Activated CD4-positive, alpha-beta T cell treated with anti-CD3 and anti-CD28 coated beads for 4 hours (primary cell): ENCODE measurements at regions not wholly inside any gene's neighbourhood (a gene's known extent, or its start where the extent isn't known, plus 50 kb on each side); places are given as distances from the start of the nearest gene placed in this dataset.

Source experiments
- DNase-seq, 2 donors: peaks; one replicate each; pipeline ENCODE4 v3.0.0-alpha.2; 2020

GRCh38 chr1:55334797-55335196, 119.6 kb upstream of the USP24 start:
- no peak for DNase-seq

- no peak for DNase-seq
Measured at GRCh38 chr1:55334160-55334559, 119.0 kb upstream of the USP24 start.

DNA sequence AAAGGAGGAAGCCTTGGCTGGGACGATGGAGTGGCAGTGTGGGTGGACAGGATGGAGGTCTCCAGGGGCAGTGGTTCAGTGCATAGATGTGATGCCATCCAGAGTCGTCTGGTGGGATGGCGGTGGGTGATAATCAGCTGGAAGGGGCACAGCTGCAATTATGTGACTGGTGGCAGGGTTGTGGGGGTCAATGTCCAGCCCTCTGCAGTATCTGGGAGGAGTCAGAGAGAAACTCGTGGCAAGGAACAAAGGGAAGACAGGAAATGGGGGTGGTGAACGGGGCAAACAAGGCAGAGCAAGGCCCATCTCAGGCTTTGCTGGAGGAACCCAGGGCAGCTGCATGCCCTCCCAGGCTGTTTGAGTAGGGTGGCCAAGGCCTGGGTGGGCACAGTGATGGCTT, 118.3 kb upstream of the USP24 start:
- no peak for DNase-seq

DNA sequence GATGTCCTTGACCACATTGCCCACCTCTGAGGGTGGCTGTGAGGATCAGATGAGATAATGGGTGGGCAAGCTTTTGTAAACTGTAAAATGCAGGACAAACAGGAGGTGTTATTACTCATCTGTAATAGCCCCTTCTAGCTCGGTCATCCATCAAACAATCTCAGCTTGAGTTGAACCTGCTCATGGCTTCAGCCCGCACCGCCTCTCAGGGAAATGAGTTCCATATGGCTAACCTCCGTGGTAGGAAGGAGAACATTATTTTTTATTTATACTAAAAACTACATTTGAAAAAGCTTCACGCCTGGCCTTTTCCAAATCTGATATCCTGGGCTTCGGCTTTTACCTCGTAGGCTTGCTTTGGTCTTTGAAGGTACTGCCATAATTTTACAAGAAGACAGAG, 116.2 kb upstream of the USP24 start:
- DNase-seq, result no peak

GRCh38 chr1:55329808-55330432, 114.8 kb upstream of the USP24 start:
- DNase-seq, result no peak

- no peak for DNase-seq
Measured at GRCh38 chr1:55329091-55329490, 113.9 kb upstream of the USP24 start.

DNA sequence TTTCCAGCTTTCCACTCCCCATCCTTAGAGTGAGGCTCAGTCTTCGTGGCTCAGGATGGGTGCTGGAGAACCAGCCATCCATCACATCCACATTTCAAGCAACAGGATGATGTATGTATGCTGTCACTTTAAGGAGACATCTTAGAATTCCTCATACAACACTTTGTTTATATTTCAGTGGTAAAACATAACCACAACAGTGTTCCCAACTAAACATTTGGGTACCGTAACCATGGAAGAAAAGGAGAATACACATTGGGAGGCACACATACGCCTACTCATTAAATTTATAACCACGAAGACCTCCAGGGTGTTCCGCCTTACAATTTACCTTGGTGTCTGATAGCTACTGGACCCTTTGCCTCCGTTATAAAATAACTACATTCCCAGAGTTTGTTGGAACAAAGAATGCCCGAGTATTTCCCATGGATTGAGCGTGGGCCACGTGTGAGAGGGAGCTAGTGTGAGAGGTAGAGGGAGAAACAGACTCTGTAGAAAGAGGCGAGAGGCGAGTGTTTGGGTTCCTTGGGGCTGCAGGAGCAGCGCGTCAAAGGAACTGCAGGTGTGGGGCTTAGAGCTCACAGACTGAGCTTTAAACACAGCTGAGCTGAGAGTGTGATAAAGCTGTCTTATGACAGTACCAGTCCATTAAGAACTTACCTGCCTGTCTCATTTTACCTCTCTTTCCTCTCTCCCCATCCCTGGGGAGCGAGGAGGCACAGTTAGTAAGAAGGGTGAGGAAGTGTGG, 111.5 kb upstream of the USP24 start:
- no peak for DNase-seq

DNA sequence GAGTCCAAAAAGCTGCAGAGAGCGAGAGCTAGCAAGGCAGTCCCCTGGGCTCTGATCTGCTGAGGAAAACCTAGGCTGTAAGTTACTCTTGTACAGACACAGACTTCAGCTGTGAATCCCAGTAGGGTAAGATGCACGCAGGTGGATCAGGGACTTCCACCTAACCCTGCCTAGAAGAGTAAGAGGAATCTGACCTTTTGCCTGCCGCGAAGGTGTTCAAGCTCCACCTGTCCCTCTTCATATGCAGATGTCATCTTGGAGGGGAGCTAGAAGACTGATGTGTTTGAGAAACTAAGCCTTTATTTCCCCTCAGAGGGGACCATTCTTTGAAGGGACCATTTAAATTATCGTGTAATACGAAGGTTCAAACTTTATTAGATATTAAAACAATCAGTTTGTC, 108.6 kb upstream of the USP24 start:
- no peak for DNase-seq

DNA sequence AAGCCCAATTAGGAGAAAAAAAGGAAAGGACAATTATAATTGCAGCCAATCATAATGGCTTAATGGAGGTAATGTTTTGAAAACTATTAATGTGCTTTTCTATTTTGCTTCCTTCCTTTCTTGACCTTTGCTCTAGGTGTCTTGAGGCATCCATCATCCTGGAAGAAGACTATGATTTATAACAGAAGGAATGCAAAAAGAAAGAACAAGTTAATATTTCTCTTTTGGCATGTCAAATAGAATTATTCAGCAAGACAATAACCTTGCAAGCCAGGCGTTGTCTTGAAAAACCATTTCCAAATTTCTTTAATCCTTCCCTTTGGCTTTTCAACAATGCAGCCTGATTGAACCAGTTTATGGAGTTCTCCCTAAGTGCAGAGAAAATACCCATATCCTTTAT, 107.7 kb upstream of the USP24 start:
- DNase-seq, result no peak

GRCh38 chr1:55321942-55322341, 106.8 kb upstream of the USP24 start:
- DNase-seq, result no peak

DNA sequence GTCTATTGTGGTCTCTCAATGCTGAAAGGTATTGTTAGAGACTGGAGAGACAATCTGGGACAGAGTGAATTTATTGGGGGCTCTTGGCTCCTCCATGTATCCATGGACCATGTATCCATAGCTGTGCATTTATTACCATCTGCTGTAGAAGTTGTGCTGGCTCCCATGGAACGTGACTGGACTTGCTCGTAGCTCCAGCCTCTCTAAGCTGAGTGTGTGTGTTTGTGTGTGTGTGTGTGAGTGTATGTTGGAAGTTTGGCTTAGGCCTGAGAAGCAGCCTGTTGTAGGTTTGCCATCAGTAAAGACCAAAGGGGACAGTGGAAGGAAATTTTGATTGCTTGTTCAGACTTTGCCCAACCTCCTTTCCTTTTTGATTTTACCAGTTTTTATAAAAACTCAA, 105.7 kb upstream of the USP24 start:
- DNase-seq, result no peak

- no peak for DNase-seq
Measured at GRCh38 chr1:55318116-55318817, 103.1 kb upstream of the USP24 start.

DNA sequence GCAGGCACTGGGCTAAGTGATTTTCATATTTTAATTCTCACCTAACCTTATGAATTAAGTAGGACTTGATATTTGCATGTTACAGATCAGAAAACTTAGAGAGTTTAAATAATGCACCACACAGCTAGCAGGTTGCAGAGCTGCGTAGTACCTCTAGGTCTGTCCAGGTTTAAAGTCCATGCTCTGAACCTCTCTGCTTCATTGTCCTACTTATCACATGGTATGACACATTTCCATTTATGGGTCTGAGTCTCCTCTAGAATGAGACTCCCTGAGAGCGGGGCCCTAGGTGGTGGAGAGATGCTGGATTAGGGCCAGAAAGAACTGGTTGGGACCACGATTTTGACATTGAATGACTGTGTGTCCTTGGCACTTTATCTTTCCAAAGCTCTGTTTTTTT, 102.5 kb upstream of the USP24 start:
- no peak for DNase-seq

- no peak for DNase-seq
Measured at GRCh38 chr1:55316947-55317662, 101.9 kb upstream of the USP24 start.

- DNase-seq, result no peak
Measured at GRCh38 chr1:55316502-55316901, 101.3 kb upstream of the USP24 start.

GRCh38 chr1:55315552-55315951, 100.4 kb upstream of the USP24 start:
- DNase-seq, result no peak

DNA sequence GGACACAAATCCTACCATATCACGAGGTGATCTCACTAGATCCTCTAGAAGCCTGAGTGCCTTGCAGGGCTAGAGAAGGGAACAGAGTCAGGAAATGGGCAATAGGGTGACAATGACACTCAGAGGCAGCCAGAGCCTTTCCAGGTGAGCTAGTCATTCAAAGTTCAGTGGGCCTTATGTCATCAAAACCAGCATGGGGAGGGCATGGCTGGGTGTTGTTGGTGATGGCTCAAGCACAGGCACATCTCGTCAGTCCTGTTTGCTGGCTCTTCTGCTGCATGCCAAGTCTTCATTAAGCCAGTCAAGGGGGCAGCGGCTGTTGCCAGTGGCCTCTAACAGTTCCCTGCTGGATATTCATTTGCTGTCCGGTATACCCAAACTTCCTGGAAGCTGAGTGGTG, 99.6 kb upstream of the USP24 start:
- DNase-seq, result no peak

- DNase-seq, result no peak
Measured at GRCh38 chr1:55313903-55314302, 98.7 kb upstream of the USP24 start.

DNA sequence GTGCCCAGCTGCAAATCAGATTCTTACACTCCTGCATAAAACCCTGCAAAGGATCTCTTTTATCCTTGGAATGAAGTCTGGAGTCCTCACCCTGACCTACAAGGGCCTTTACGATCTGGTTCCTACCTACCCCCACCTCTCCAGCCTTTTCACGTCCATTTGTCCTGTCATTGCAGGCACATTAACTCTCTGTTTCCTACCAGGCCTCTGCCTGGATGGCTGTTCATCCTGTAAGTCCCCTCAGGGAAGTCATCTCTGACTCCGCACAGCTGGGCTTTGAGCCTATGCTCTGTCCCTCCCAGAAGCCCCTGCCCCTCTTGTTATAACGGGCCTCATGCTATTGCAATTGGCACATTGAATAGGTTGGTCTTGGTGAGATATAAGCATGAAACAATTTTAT, 96.8 kb upstream of the USP24 start:
- no peak for DNase-seq

DNA sequence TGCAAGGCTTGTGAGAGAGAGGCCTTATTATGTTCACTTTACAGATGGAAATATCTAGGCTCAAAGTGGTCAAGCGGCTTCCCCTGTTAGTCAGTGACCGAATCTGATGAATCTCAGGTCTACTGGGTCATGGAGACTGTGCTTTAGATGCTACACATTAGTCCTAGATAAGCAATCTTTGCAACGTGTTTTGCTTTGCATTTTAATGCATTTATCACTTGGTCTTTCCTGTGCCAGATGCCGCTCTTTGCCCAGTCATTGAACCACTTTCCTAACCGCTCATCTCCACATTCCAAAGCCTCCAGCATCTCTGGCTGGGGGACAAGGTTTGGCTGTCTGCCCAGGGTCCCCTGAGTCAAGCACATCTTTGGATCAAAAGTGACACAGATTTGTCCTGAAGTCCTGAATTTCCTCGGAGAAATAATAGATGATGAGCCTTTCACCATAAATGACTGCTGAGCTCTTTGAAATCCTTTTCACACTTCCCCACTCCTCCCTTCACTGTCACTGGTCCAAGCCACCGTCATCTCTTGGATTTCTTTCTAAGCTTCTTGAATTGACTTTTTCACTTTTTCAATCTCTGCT, 96.0 kb upstream of the USP24 start:
- no peak for DNase-seq

- no peak for DNase-seq
Measured at GRCh38 chr1:55310505-55310971, 95.4 kb upstream of the USP24 start.

GRCh38 chr1:55309786-55310504, 94.8 kb upstream of the USP24 start:
- DNase-seq, result no peak
